SU-DHL-6 (cell line): ENCODE measurements at regions not wholly inside any gene's neighbourhood (a gene's known extent, or its start where the extent isn't known, plus 50 kb on each side); places are given as distances from the start of the nearest gene placed in this dataset.
"Not testable (repeated sequence)": the region's sequence is repeated elsewhere in the genome, so short reads cannot be mapped to it uniquely, and the experiment has no call there.

Experiments used
- H2AFZ ChIP-seq: fragments of 200-600 bp; sonication (generic); 2 replicates; pipeline ENCODE4 v1.6.1; 2014; ENCODE audit warnings: low read depth, mild to moderate bottlenecking, moderate library complexity, mixed read lengths, antibody characterized with exemption, low read length; ENCODE audit not compliant: severe bottlenecking
- H3F3A ChIP-seq: fragments of 200-600 bp; shearing (Covaris generic); 2 replicates; pipeline ENCODE4 v1.6.0; 2016; ENCODE audit warnings: antibody characterized with exemption, mild to moderate bottlenecking; ENCODE audit not compliant: insufficient read depth
- H3K27ac ChIP-seq: fragments of 200-600 bp; sonication (generic); 2 replicates; pipeline ENCODE4 v1.5.1; 2016; ENCODE audit warnings: low read depth, mild to moderate bottlenecking, low read length, moderate library complexity, mixed read lengths
- H3K27me3 ChIP-seq: fragments of 200-600 bp; sonication (generic), shearing (Covaris generic); 2 replicates; pipeline ENCODE4 v1.6.0; 2014; ENCODE audit warnings: mild to moderate bottlenecking, low read length
- H3K36me3 ChIP-seq: fragments of 200-600 bp; sonication (generic); 2 replicates; pipeline ENCODE4 v1.6.1; 2014; ENCODE audit warnings: mild to moderate bottlenecking, low read length, mixed read lengths
- H3K4me2 ChIP-seq: fragments of 300-600, 200-600 bp; shearing (Covaris generic), sonication (generic); 2 replicates; pipeline ENCODE4 v1.6.0; 2014; ENCODE audit warnings: low read length, low read depth, mild to moderate bottlenecking; ENCODE audit not compliant: poor library complexity, severe bottlenecking
- H3K4me3 ChIP-seq: fragments of 200-600 bp; sonication (generic); 2 replicates; pipeline ENCODE4 v1.5.1; 2014; ENCODE audit warnings: antibody characterized with exemption, low read length, mild to moderate bottlenecking, mixed read lengths; ENCODE audit not compliant: insufficient read depth, poor library complexity, severe bottlenecking
- H3K79me2 ChIP-seq: fragments of 200-600 bp; sonication (generic); 2 replicates; pipeline ENCODE4 v1.6.1; 2014; ENCODE audit warnings: mild to moderate bottlenecking, low read length, moderate library complexity; ENCODE audit not compliant: insufficient read depth
- H3K9ac ChIP-seq: fragments of 200-600 bp; sonication (generic); 2 replicates; pipeline ENCODE4 v1.7.0; 2014; ENCODE audit warnings: mild to moderate bottlenecking, low read length
- H3K9me2 ChIP-seq: fragments of 200-600 bp; sonication (generic); replicated peaks from 2 replicates; pipeline ENCODE4 v1.6.1; 2014; ENCODE audit warnings: low read length; ENCODE audit not compliant: insufficient read depth
- H3K9me3 ChIP-seq: fragments of 200-600 bp; sonication (generic); 2 replicates; pipeline ENCODE4 v1.6.1; 2014; ENCODE audit warnings: low read length, mixed read lengths; ENCODE audit not compliant: insufficient read depth
- H4K20me1 ChIP-seq: fragments of 200-600 bp; sonication (generic); 2 replicates; pipeline ENCODE4 v1.6.1; 2014; ENCODE audit warnings: low read depth, mild to moderate bottlenecking, antibody characterized with exemption, low read length, moderate library complexity, mixed read lengths
- CTCF ChIP-seq: fragments of 200-600 bp; sonication (generic); IDR thresholded peaks from one replicate; pipeline ENCODE4 v1.5.1; 2017; ENCODE audit warnings: antibody characterized with exemption, mild to moderate bottlenecking, low read length, moderate library complexity; ENCODE audit not compliant: insufficient read depth, poor library complexity, severe bottlenecking
- EZH2phosphoT487 ChIP-seq: fragments of 200-600 bp; sonication (generic), shearing (Covaris generic); conservative IDR thresholded peaks from 2 replicates; pipeline ENCODE4 v1.6.1; 2018; ENCODE audit warnings: mild to moderate bottlenecking, antibody characterized with exemption, low read length, moderate library complexity, mixed read lengths

DNA sequence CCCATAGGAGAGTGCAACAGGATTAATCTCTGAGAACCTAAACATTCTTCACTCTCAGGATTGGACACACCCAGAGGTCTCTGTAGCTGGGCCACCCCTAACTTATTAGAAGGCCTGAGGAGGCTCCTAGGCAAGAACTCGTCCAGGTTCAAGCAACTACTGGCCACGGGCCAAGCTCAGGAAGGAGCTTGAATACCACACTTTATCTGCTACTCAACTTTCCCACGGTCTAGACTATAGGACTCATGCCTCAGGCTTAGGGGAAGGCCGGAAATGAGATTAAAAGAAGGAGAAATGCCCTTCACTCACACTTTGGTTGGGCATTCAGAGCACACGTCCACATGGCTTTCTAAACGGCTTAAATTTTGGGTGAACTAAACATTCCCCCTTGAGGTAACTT lies 142.8 kb upstream of the PHYHIPL start:
- no peaks in the 10 kb centered on the region for H4K20me1 ChIP-seq
- H3F3A ChIP-seq: no peaks in the 10 kb centered on the region
- H3K9me3 ChIP-seq: no peaks in the 10 kb centered on the region
- H3K9me2 ChIP-seq: no peaks in the 10 kb centered on the region
- no peak overlapping the region for H3K4me2 ChIP-seq
- H3K36me3 ChIP-seq: no peaks in the 10 kb centered on the region
- no peak overlapping the region for H3K27ac ChIP-seq
- H3K4me3 ChIP-seq: no peak overlapping the region
- no peak overlapping the region for H3K9ac ChIP-seq
- no peaks in the 10 kb centered on the region for H3K27me3 ChIP-seq
- no peak for TF ChIP-seq EZH2phosphoT487
- TF ChIP-seq CTCF: no peak
- H3K79me2 ChIP-seq: no peaks in the 10 kb centered on the region
- H2AFZ ChIP-seq: no peak overlapping the region

GRCh38 chr10:59036311-59037017 lies 140.0 kb upstream of the PHYHIPL start:
- H3K9me2 ChIP-seq: no peaks in the 10 kb centered on the region
- no peaks in the 10 kb centered on the region for H3F3A ChIP-seq
- no peaks in the 10 kb centered on the region for H3K9me3 ChIP-seq
- no peak for TF ChIP-seq CTCF
- no peak for TF ChIP-seq EZH2phosphoT487
- H3K79me2 ChIP-seq: no peaks in the 10 kb centered on the region
- peak overlapping the region; percentile 69 for H3K4me2 ChIP-seq
- H3K9ac ChIP-seq: peak overlapping the region; percentile 40
- peak overlapping the region; percentile 62 for H2AFZ ChIP-seq
- H3K36me3 ChIP-seq: no peaks in the 10 kb centered on the region
- peak overlapping the region; percentile 72 for H3K27ac ChIP-seq
- peak overlapping the region; percentile 29 for H3K4me3 ChIP-seq
- no peaks in the 10 kb centered on the region for H4K20me1 ChIP-seq
- no peaks in the 10 kb centered on the region for H3K27me3 ChIP-seq

DNA sequence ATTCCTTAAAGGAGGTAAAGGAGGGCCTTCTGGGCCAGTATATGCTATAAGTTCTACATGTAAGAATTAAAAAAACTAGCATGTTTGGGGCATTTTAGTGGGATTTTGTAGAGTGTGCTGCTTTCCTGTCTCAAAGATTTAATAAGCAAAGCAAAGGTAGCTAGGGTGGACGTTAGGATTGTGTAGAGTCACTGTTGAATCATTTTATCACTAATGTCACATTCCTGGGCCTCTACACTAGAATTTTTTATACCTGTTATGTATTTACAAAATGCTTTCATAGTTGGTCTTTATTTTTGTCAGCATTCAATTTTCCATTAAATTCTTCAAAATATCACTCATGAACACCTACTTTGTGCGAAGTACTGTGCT lies 139.4 kb upstream of the PHYHIPL start:
- Histone ChIP-seq H3K27me3 (no peaks in the 10 kb centered on the region), H3K27ac (peak overlapping the region; percentile 72), H3K79me2 (no peaks in the 10 kb centered on the region), H3K36me3 (no peaks in the 10 kb centered on the region), H3K9me2 (no peaks in the 10 kb centered on the region), H3F3A (no peaks in the 10 kb centered on the region), H3K4me2 (peak overlapping the region; percentile 69), H3K9ac (peak overlapping the region; percentile 40), H2AFZ (peak overlapping the region; percentile 62), H3K9me3 (no peaks in the 10 kb centered on the region), H4K20me1 (no peaks in the 10 kb centered on the region), H3K4me3 (no peak overlapping the region)
- TF ChIP-seq EZH2phosphoT487: no peak
- TF ChIP-seq CTCF: no peak

GRCh38 chr10:59037506-59037905 lies 138.9 kb upstream of the PHYHIPL start:
- TF ChIP-seq CTCF (no peak), EZH2phosphoT487 (no peak)
- H3K4me2 ChIP-seq: peak overlapping the region; percentile 69

GRCh38 chr10:59043358-59043757 lies 133.1 kb upstream of the PHYHIPL start:
- not testable (repeated sequence) for H3K4me2 ChIP-seq, H3K9ac ChIP-seq, H3F3A ChIP-seq, H3K79me2 ChIP-seq, H3K27ac ChIP-seq, H4K20me1 ChIP-seq, H3K9me3 ChIP-seq, H3K9me2 ChIP-seq, H3K4me3 ChIP-seq, H3K27me3 ChIP-seq, H3K36me3 ChIP-seq
- H2AFZ ChIP-seq: peak overlapping the region; percentile 32

More at GRCh38 chr10:59037506-59037905, 138.9 kb upstream of the PHYHIPL start:
- Histone ChIP-seq H2AFZ (no peak overlapping the region), H3K79me2 (no peaks in the 10 kb centered on the region), H3K4me3 (no peak overlapping the region), H3F3A (no peaks in the 10 kb centered on the region), H3K36me3 (no peaks in the 10 kb centered on the region), H3K27ac (peak overlapping the region; percentile 72), H3K9me3 (no peaks in the 10 kb centered on the region), H3K9me2 (no peaks in the 10 kb centered on the region), H4K20me1 (no peaks in the 10 kb centered on the region), H3K27me3 (no peaks in the 10 kb centered on the region), H3K9ac (no peak overlapping the region)
